CD4-positive, CD25-positive, alpha-beta regulatory T cell (primary cell): ENCODE measurements at regions not wholly inside any gene's neighbourhood (a gene's known extent, or its start where the extent isn't known, plus 50 kb on each side); places are given as distances from the start of the nearest gene placed in this dataset.
A peak's percentile ranks its signal among the peaks of the same experiment; 100 is the strongest.

Experiments used
- ATAC-seq, 2 donors: fragments of 150-1000 bp; cut with Tn5 transposase; one replicate each; pipeline ENCODE4 v1.10.0; 2021; ENCODE audit warnings: low read depth in 2 of 2, moderate number of reproducible peaks in 2 of 2, moderate library complexity in 1 of 2
- DNase-seq, 3 donors: peaks; one replicate each; pipeline versions ENCODE4 v3.0.0 to v3.0.0-alpha.2; 2012 to 2022; ENCODE audit warnings: mixed read lengths in 1 of 3
- H3K27ac ChIP-seq: one replicate; pipeline ENCODE4 v1.7.0; 2013; ENCODE audit warnings: mild to moderate bottlenecking, low read length; ENCODE audit not compliant: insufficient read depth, poor library complexity, severe bottlenecking
- H3K27me3 ChIP-seq: one replicate; pipeline ENCODE4 v1.7.0; 2013; ENCODE audit warnings: low read length; ENCODE audit not compliant: control insufficient read depth, insufficient read depth
- H3K36me3 ChIP-seq: one replicate; pipeline ENCODE4 v1.7.0; 2013; ENCODE audit warnings: mild to moderate bottlenecking, low read length, moderate library complexity; ENCODE audit not compliant: control insufficient read depth, insufficient read depth
- H3K4me1 ChIP-seq: 2 replicates; pipeline ENCODE4 v1.7.0; 2013; ENCODE audit warnings: mild to moderate bottlenecking, low read length; ENCODE audit not compliant: insufficient read depth, control insufficient read depth, poor library complexity, severe bottlenecking
- H3K4me3 ChIP-seq: one replicate; pipeline ENCODE4 v1.7.0; 2013; ENCODE audit warnings: low read depth, mild to moderate bottlenecking, low read length, moderate library complexity
- H3K9me3 ChIP-seq, 2 experiments: 1 replicate in 1 of 2; 2 replicates in 1 of 2; pipeline ENCODE4 v1.7.0; 2013; ENCODE audit warnings: low read length in 2 of 2, mild to moderate bottlenecking in 1 of 2, moderate library complexity in 1 of 2; ENCODE audit not compliant: control insufficient read depth in 2 of 2
- H3K27ac Mint-ChIP-seq, 3 donors: one replicate each; pipeline ENCODE4 v1.8.0; 2020 to 2022; ENCODE audit warnings: mild to moderate bottlenecking in 3 of 3, mixed read lengths in 3 of 3, moderate library complexity in 2 of 3
- H3K27me3 Mint-ChIP-seq: one replicate; pipeline ENCODE4 v1.8.0; 2022; ENCODE audit warnings: mild to moderate bottlenecking, mixed read lengths
- H3K36me3 Mint-ChIP-seq: one replicate; pipeline ENCODE4 v1.8.0; 2020; ENCODE audit warnings: mixed read lengths
- H3K4me1 Mint-ChIP-seq, 4 donors: one replicate each; pipeline ENCODE4 v1.8.0; 2020 to 2022; ENCODE audit warnings: mixed read lengths in 4 of 4, mild to moderate bottlenecking in 1 of 4
- H3K4me3 Mint-ChIP-seq, 4 donors: one replicate each; pipeline ENCODE4 v1.8.0; 2020 to 2022; ENCODE audit warnings: mild to moderate bottlenecking in 4 of 4, mixed read lengths in 4 of 4, moderate library complexity in 3 of 4
- H3K9me3 Mint-ChIP-seq, 7 donors: one replicate each; pipeline ENCODE4 v1.8.0; 2020 to 2022; ENCODE audit warnings: mixed read lengths in 7 of 7, mild to moderate bottlenecking in 3 of 7, moderate library complexity in 2 of 7

DNA sequence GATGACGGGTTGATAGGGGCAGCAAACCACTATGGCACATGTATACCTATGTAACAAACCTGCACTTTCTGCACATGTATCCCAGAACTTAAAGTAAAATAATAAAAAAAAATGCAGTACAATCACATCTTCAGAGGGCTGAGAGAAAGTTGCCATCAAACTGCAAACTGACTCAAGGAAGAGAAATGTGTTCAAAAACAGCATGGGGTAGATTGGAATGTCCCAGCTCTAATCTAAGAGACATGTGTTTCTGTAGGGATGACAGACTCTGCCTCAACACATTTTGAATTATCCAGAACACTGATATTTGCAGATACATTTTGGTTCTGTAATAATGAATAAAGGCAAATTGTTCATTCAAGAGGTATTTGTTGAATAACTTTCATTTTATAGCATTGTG, 171.2 kb upstream of the RUNX1 start:
- Mint-ChIP-seq H3K27me3 (peaks cover 13% of the 10 kb centered on the region), H3K36me3 (no peaks in the 10 kb centered on the region), H3K4me1 (peaks cover 16 to 21% (median 18%) of the 10 kb centered on the region in 4 donors), H3K27ac (no peak overlapping the region), H3K4me3 (no peak overlapping the region), H3K9me3 (peaks cover 0 to 1% (median 0%) of the 10 kb centered on the region in 7 donors)
- H3K4me1 ChIP-seq = peaks cover 16% of the 10 kb centered on the region
- no peak overlapping the region for H3K4me3 ChIP-seq
- DNase-seq (no peak), ATAC-seq (no peak)
- no peaks in the 10 kb centered on the region for H3K9me3 ChIP-seq
- H3K27ac ChIP-seq = no peak overlapping the region
- H3K36me3 ChIP-seq = no peaks in the 10 kb centered on the region
- H3K27me3 ChIP-seq = no peaks in the 10 kb centered on the region

GRCh38 chr21:35219719-35220118, 170.6 kb upstream of the RUNX1 start:
- no peak for DNase-seq
- Mint-ChIP-seq H3K9me3 (peaks cover 0 to 1% (median 0%) of the 10 kb centered on the region in 7 donors), H3K27ac (peak overlapping the region in 2 of 3 donors; percentile 37 to 50), H3K4me1 (peaks cover 16 to 21% (median 16%) of the 10 kb centered on the region in 4 donors), H3K4me3 (peak overlapping the region in 1 of 4 donors; percentile 57), H3K36me3 (no peaks in the 10 kb centered on the region), H3K27me3 (peaks cover 13% of the 10 kb centered on the region)
- no peaks in the 10 kb centered on the region for H3K9me3 ChIP-seq
- no peaks in the 10 kb centered on the region for H3K27me3 ChIP-seq
- no peak overlapping the region for H3K27ac ChIP-seq
- peaks cover 16% of the 10 kb centered on the region for H3K4me1 ChIP-seq
- no peak overlapping the region for H3K4me3 ChIP-seq
- ATAC-seq = no peak
- no peaks in the 10 kb centered on the region for H3K36me3 ChIP-seq

DNA sequence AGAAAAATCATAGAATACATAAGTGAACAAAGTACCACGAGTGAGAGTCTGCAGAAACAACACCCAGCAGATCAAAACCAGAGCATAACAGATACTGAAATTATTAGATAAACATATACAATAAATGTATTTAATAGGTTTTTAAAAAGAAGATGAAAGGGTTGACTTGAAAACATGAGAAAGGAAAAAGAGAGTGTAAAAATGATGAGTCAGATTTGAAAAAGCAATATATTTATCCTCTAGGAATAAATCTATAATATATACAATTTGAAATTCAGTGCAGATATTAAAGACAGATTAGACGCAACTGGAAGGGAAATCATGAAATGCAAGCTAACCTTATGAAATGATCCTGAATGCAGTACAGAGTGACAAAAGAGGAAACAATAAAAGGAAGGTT, 170.2 kb upstream of the RUNX1 start:
- Histone ChIP-seq H3K9me3 (no peaks in the 10 kb centered on the region), H3K4me3 (no peak overlapping the region), H3K4me1 (peaks cover 16% of the 10 kb centered on the region), H3K27ac (no peak overlapping the region), H3K36me3 (no peaks in the 10 kb centered on the region), H3K27me3 (no peaks in the 10 kb centered on the region)
- H3K4me1 Mint-ChIP-seq = peaks cover 16 to 21% (median 16%) of the 10 kb centered on the region in 4 donors
- peaks cover 0 to 1% (median 0%) of the 10 kb centered on the region in 7 donors for H3K9me3 Mint-ChIP-seq
- no peak overlapping the region for H3K4me3 Mint-ChIP-seq
- H3K27ac Mint-ChIP-seq = peak overlapping the region in 1 of 3 donors; percentile 50
- peaks cover 13% of the 10 kb centered on the region for H3K27me3 Mint-ChIP-seq
- no peak for DNase-seq
- ATAC-seq = no peak
- H3K36me3 Mint-ChIP-seq = no peaks in the 10 kb centered on the region

DNA sequence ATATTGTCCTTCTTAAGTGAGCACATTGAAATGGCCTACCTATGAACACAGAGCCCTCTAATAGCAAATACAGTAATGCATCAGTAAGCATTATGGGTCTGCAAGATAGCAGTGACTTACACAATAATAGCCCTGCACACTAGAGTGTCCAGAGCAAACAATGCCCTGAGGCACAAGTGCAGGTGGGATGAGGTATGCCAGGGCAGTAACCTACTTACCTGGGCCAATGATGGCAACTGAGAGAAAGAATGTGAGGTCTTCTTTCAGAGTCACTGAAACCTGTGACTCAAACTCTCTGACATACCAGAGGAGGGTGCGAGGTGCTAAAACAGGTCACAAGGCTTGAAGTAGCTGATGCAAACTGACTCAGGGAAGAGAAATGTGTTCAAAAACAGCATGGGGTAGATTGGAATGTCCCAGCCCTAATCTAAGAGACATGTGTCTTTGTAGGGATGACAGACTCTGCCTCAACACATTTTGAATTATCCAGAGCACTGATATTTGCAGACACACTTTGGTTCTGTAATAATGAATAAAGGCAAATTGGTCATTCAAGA, 168.5 kb upstream of the RUNX1 start:
- Histone ChIP-seq H3K27ac (no peak overlapping the region), H3K36me3 (no peaks in the 10 kb centered on the region), H3K9me3 (no peaks in the 10 kb centered on the region), H3K27me3 (no peaks in the 10 kb centered on the region), H3K4me1 (peaks cover 7% of the 10 kb centered on the region), H3K4me3 (no peak overlapping the region)
- Mint-ChIP-seq H3K27ac (no peak overlapping the region), H3K27me3 (peaks cover 16% of the 10 kb centered on the region), H3K9me3 (peaks cover 0 to 2% (median 0%) of the 10 kb centered on the region in 7 donors), H3K36me3 (no peaks in the 10 kb centered on the region), H3K4me3 (no peak overlapping the region), H3K4me1 (peaks cover 9 to 13% (median 10%) of the 10 kb centered on the region in 4 donors)
- no peak for ATAC-seq
- no peak for DNase-seq

DNA sequence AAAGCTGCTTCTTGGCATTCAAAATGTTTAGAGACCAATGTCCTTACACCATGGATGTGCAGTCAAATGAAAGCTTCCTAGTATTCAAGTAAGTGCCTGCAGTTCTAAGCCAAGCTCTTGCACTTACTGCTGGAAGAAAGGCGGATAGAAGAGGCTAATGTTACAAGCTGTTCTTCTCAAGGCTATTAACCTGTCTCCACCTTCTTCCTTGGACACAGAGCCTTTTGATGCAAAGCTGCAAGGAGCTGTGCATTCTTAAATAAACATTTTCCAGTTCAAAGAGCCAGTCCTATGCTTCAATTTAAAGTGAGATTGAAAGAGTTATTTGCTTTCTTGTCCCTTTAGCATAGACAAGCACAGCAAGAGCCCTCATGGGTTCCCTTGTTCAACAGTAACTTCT, 167.9 kb upstream of the RUNX1 start:
- H3K27me3 Mint-ChIP-seq = peaks cover 17% of the 10 kb centered on the region
- H3K4me3 Mint-ChIP-seq = no peak overlapping the region
- no peak overlapping the region for H3K27ac ChIP-seq
- H3K9me3 Mint-ChIP-seq = peaks cover 0 to 2% (median 0%) of the 10 kb centered on the region in 7 donors
- peaks cover under 1% of the 10 kb centered on the region for H3K4me1 ChIP-seq
- H3K9me3 ChIP-seq = no peaks in the 10 kb centered on the region
- no peaks in the 10 kb centered on the region for H3K27me3 ChIP-seq
- DNase-seq = no peak
- H3K4me3 ChIP-seq = no peak overlapping the region
- no peak for ATAC-seq
- no peaks in the 10 kb centered on the region for H3K36me3 ChIP-seq
- H3K4me1 Mint-ChIP-seq = peaks cover 3 to 7% (median 4%) of the 10 kb centered on the region in 4 donors
- no peak overlapping the region for H3K27ac Mint-ChIP-seq
- no peaks in the 10 kb centered on the region for H3K36me3 Mint-ChIP-seq

- H3K27ac Mint-ChIP-seq = no peak overlapping the region
- no peak for ATAC-seq
Observed at GRCh38 chr21:35215870-35216269, 166.8 kb upstream of the RUNX1 start.

GRCh38 chr21:35212393-35213127, 163.5 kb upstream of the RUNX1 start:
- Mint-ChIP-seq H3K27ac (no peak overlapping the region), H3K4me3 (no peak overlapping the region), H3K4me1 (no peaks in the 10 kb centered on the region), H3K36me3 (no peaks in the 10 kb centered on the region), H3K27me3 (peaks cover 14% of the 10 kb centered on the region), H3K9me3 (peaks cover 0 to 17% (median 4%) of the 10 kb centered on the region in 7 donors)
- Histone ChIP-seq H3K4me1 (no peaks in the 10 kb centered on the region), H3K27ac (no peak overlapping the region), H3K27me3 (peaks cover 9% of the 10 kb centered on the region), H3K36me3 (no peaks in the 10 kb centered on the region), H3K4me3 (no peak overlapping the region), H3K9me3 (peaks cover 10 to 12% of the 10 kb centered on the region in 2 experiments)
- ATAC-seq (no peak), DNase-seq (no peak)

More at GRCh38 chr21:35215870-35216269, 166.8 kb upstream of the RUNX1 start:
- Mint-ChIP-seq H3K4me1 (peaks cover 0 to 7% (median under 1%) of the 10 kb centered on the region in 4 donors), H3K36me3 (no peaks in the 10 kb centered on the region), H3K9me3 (peaks cover 0 to 3% (median 1%) of the 10 kb centered on the region in 7 donors), H3K4me3 (no peak overlapping the region), H3K27me3 (peaks cover 19% of the 10 kb centered on the region)
- Histone ChIP-seq H3K27me3 (peaks cover 3% of the 10 kb centered on the region), H3K36me3 (no peaks in the 10 kb centered on the region), H3K9me3 (no peaks in the 10 kb centered on the region), H3K4me3 (no peak overlapping the region), H3K27ac (no peak overlapping the region), H3K4me1 (no peaks in the 10 kb centered on the region)
- DNase-seq = no peak
